ENCODE measurements at regions not wholly inside any gene's neighbourhood (a gene's known extent, or its start where the extent isn't known, plus 50 kb on each side); places are given as distances from the start of the nearest gene placed in this dataset.

DNA sequence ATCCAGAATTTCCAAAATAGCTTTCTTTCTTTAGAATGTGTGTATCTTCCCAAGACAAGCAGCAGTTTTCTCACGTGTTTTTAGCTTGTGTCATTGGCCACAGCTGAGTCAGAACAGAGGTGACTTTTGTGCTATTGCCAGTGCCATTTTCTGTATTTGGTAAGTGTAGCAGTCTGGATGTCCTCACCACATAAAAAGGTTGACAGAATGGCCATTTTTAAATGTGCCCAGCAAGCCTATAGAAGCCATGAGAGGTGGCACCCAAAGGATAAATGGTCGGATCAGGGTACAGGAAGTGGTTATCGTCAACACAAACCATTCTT lies 269.5 kb upstream of the HSF2 start:
- no peak for TF ChIP-seq POLR2AphosphoS5 (IDR thresholded peaks at IDR 0.05; ENCODE audit: insufficient read depth in 1 of 2, low read depth in 1 of 2)
- TF ChIP-seq, protein P1, sequence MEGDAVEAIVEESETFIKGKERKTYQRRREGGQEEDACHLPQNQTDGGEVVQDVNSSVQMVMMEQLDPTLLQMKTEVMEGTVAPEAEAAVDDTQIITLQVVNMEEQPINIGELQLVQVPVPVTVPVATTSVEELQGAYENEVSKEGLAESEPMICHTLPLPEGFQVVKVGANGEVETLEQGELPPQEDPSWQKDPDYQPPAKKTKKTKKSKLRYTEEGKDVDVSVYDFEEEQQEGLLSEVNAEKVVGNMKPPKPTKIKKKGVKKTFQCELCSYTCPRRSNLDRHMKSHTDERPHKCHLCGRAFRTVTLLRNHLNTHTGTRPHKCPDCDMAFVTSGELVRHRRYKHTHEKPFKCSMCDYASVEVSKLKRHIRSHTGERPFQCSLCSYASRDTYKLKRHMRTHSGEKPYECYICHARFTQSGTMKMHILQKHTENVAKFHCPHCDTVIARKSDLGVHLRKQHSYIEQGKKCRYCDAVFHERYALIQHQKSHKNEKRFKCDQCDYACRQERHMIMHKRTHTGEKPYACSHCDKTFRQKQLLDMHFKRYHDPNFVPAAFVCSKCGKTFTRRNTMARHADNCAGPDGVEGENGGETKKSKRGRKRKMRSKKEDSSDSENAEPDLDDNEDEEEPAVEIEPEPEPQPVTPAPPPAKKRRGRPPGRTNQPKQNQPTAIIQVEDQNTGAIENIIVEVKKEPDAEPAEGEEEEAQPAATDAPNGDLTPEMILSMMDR (IDR thresholded peaks at IDR 0.05) = no peak

Data from vagina (tissue), 2 donors.